Heart right ventricle (tissue), 16 donors: ENCODE measurements at regions not wholly inside any gene's neighbourhood (a gene's known extent, or its start where the extent isn't known, plus 50 kb on each side); places are given as distances from the start of the nearest gene placed in this dataset.

Experiments used
- ATAC-seq, 8 donors: fragments of 200-7000 bp; cut with Tn5 transposase; one replicate each; pipeline ENCODE4 v1.9.1; 2020; ENCODE audit warnings: mild to moderate bottlenecking in 8 of 8, moderate library complexity in 8 of 8, moderate number of reproducible peaks in 1 of 8
- DNase-seq, 2 donors: peaks; one replicate each; pipeline ENCODE4 v3.0.0-alpha.2; 2020
- H3K27ac ChIP-seq, 10 donors: fragments of 200-600 bp; sonication (generic) in 2 of 10; one replicate each; pipeline versions ENCODE4 v1.5.0 to v1.8.0; 2020 to 2022; ENCODE audit warnings: mild to moderate bottlenecking in 3 of 10
- H3K27me3 ChIP-seq, 7 donors: fragments of 200-600 bp; one replicate each; pipeline ENCODE4 v1.8.0; 2021 to 2022; ENCODE audit warnings: mild to moderate bottlenecking in 2 of 7
- H3K36me3 ChIP-seq, 9 donors: fragments of 200-600 bp; sonication (generic) in 1 of 9; one replicate each; pipeline versions ENCODE4 v1.5.0 to v1.8.0; 2020 to 2022; ENCODE audit warnings: mild to moderate bottlenecking in 2 of 9
- H3K4me1 ChIP-seq, 9 donors: fragments of 200-600 bp; sonication (generic) in 1 of 9; one replicate each; pipeline versions ENCODE4 v1.5.0 to v1.8.0; 2020 to 2022; ENCODE audit warnings: mild to moderate bottlenecking in 4 of 9
- H3K4me3 ChIP-seq, 10 donors: fragments of 200-600 bp; sonication (generic) in 2 of 10; one replicate each; pipeline versions ENCODE4 v1.5.0 to v1.8.0; 2020 to 2022; ENCODE audit warnings: mild to moderate bottlenecking in 7 of 10, moderate library complexity in 2 of 10
- H3K9me3 ChIP-seq, 11 donors: fragments of 200-600 bp in 10 of 11; sonication (generic) in 2 of 11; one replicate each; pipeline versions ENCODE4 v1.5.0 to v1.8.0; 2013 to 2022; ENCODE audit warnings: mild to moderate bottlenecking in 2 of 11, control low read depth in 1 of 11, moderate library complexity in 1 of 11
- WGBS, 2 donors: extraction: QIAGEN DNeasy Blood & Tissue Kit; methylation state at CpG; one replicate each; pipeline ENCODE4 v1.1.7; 2013; ENCODE audit warnings: inconsistent platforms in 1 of 2; 5-methylcytosine and 5-hydroxymethylcytosine counted together
- intact Hi-C, 10 donors: fragments of 100-400 bp; cut with DNase I; formaldehyde crosslinking; loops; one replicate each; pipeline versions ENCODE4 v1.11.1 to v1.14.2; 2022
- TF ChIP-seq, protein P1 (sequence below), 9 donors: fragments of 200-600 bp; sonication (generic) in 2 of 9; IDR thresholded peaks; one replicate each; pipeline versions ENCODE4 v1.5.0 to v1.8.0; 2021 to 2022; ENCODE audit warnings: antibody characterized with exemption in 9 of 9, mild to moderate bottlenecking in 5 of 9, moderate library complexity in 1 of 9
- donor health status: Arrhythmogenic right ventricular cardiomyopathy.
- donor health status: ischemic (EF 13 %, LVEDD 7.1; RV severe dilation, severe dysfunction).
- donor health status: healthy with polysubstance abuse.
- donor health status: DM: no; HTN: yes; CAD: no.
- donor health status: DM: no; HTN: no; CAD: no.
- donor health status: ischemic (EF 25% LVEDD 6.9; RV normal size, moderate dysfunction).
- donor health status: ischemic (EF 25% LVEDD 5.7; RV mildly dilated, moderate dysfunction).
- donor health status: healthy.
- donor health status: DM: yes; HTN: yes; CAD: no.
- donor health status: Ischemic cardiomyopathy.
- donor health status: ischemic (EF 35%, LVEDD 5.7; RV mildly dilated, moderate dysfunction).
- donor health status: nonischemic (EF 11% LVEDD 7.7; RV severe dilation, severe dysfunction).
- donor health status: DM: yes; HTN: yes; CAD: no.
- donor health status: PGD.
- donor health status: ischemic (EF 29% LVEDD 5.4; RV normal size, mild dysfunction).
- donor health status: nonischemic (EF 23%, LVEDD 6.1; RV moderate dilation, normal function).

DNA sequence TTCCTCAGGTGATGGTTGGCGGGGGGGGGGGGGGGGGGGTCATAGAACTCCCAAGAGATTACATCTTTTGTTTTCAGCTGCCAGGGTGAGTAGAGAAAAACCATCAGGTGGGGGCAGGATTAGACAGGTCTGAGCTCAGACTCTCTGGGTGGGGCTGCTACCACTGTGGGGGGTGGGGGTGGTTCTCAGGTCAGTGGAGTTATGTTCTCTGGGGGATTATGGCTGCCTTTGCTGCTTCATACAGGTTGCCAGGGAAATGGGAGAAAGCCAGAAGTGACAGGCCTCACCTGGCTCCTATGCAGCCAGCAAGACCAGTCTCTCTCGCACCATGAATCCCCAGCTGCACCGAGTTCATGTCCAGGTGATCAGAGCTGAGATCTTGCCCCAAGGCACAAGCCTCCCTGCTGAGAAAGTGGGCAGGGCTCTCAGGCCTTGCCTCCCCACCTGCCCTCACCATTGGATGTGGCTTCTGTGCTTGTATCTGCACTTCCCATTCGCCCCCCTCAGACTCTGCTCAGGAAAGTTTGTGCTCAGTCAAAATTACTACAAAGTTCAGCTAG lies 828.1 kb downstream of the MCTP2 start:
- Histone ChIP-seq H3K27ac (no peak overlapping the region), H3K4me3 (no peak overlapping the region), H3K36me3 (no peaks in the 10 kb centered on the region), H3K9me3 (peaks cover 0 to 58% (median 6%) of the 10 kb centered on the region in 11 donors), H3K27me3 (no peaks in the 10 kb centered on the region), H3K4me1 (no peaks in the 10 kb centered on the region)
- WGBS, 2 donors, result 80 to 97% methylated on average over 4 of the region's 4 CpGs
- TF ChIP-seq, protein P1, sequence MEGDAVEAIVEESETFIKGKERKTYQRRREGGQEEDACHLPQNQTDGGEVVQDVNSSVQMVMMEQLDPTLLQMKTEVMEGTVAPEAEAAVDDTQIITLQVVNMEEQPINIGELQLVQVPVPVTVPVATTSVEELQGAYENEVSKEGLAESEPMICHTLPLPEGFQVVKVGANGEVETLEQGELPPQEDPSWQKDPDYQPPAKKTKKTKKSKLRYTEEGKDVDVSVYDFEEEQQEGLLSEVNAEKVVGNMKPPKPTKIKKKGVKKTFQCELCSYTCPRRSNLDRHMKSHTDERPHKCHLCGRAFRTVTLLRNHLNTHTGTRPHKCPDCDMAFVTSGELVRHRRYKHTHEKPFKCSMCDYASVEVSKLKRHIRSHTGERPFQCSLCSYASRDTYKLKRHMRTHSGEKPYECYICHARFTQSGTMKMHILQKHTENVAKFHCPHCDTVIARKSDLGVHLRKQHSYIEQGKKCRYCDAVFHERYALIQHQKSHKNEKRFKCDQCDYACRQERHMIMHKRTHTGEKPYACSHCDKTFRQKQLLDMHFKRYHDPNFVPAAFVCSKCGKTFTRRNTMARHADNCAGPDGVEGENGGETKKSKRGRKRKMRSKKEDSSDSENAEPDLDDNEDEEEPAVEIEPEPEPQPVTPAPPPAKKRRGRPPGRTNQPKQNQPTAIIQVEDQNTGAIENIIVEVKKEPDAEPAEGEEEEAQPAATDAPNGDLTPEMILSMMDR (IDR thresholded peaks at IDR 0.05), result no peak
- ATAC-seq (no peak), DNase-seq (no peak)
- intact Hi-C loops, result no loop called here

DNA sequence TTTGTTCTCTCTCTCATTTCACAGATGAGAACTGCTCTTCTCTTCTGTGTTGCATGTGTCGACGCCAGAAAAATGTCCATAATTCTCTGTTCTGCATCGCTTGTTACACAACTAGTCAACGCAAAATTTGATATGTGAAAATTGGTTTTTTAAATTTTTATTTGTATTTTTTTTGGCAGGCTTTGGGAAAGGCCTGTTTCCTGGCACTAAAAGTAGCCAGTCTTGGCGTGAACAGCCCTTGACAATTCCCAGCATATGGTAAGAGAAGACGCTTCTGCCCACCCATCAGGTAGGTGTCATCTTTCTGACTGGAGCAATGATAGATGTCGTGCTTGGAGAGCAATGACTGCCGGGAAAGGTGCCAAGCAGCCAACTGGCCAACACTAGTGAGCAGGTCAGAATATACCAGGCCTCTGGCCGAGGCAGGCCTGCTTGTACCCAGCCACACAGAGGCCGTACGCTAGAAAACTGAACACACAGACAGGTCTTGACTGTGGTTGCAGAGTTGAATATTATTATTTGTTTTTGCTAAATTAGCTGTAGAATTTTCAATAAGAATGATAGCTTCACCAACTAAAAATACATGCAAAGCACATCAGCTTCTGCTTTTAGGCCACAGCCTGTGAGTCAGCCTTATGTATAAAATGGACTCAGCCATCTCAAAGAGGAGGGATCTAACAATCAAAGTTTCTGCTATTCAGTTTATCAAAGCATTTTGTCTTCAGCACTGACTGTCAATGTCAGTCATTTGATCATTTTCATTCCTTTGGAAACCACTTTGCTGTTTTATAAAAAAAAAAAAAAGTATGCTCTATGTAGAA lies 837.5 kb downstream of the MCTP2 start:
- DNase-seq, result no peak
- intact Hi-C loops, result no loop called here
- Histone ChIP-seq H3K4me3 (no peak overlapping the region), H3K27me3 (no peaks in the 10 kb centered on the region), H3K36me3 (no peaks in the 10 kb centered on the region), H3K4me1 (no peaks in the 10 kb centered on the region), H3K9me3 (peaks cover 0 to 15% (median 0%) of the 10 kb centered on the region in 11 donors), H3K27ac (no peak overlapping the region)
- 86 to 87% methylated on average over 11 of the region's 11 CpGs for WGBS, 2 donors
- TF ChIP-seq, protein P1 (IDR thresholded peaks at IDR 0.05), result no peak
- ATAC-seq, result no peak

DNA sequence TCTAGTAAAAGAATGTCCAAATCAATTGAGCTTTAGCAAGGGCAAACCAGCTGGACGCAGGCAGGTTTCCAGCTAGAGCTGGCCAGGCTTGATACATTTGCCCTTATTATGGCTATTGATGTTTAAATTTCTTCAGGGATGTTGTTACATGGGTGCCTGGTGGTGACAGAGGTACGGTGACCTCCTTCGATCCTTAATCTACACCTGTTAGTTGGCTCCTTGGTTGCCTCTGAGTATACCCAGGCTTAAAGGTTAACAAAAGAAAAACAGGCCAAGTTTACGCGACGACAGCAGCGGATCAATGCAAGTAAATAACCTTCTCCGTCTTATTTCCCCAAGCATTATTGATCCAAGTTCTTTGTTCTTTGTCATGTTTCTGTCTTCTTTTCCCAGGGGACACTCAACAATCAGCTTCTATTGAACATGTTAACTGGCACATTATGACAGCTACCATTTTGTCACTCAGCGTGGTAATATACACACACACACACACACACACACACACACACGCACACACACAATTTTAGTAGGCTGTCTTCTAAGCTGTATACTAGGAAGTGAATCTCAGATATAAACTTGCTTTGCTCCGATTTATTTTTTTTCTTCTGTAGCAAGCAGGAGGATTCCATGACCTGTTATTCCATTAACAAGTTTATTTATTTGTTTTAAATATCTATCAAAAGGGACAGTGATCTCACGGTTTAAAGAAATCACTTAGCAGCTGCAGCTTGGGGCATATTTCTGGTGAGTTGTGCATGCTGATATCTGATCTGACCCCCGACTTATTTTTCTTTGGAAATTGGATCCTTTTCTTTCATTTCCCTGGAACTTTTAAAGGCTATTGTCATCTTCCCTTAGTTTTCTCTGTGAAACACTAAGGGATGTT lies 844.7 kb downstream of the MCTP2 start:
- no peak for ATAC-seq
- no peak overlapping the region for H3K4me3 ChIP-seq
- H3K27me3 ChIP-seq, result no peaks in the 10 kb centered on the region
- no peaks in the 10 kb centered on the region for H3K9me3 ChIP-seq
- peaks cover 0 to 6% (median 0%) of the 10 kb centered on the region in 9 donors for H3K4me1 ChIP-seq
- H3K27ac ChIP-seq, result no peak overlapping the region
- H3K36me3 ChIP-seq, result no peaks in the 10 kb centered on the region
- WGBS, 2 donors, result 86 to 88% methylated on average over 13 of the region's 13 CpGs
- TF ChIP-seq, protein P1 (IDR thresholded peaks at IDR 0.05), result no peak
- intact Hi-C loops, result no loop called here
- DNase-seq, result no peak

DNA sequence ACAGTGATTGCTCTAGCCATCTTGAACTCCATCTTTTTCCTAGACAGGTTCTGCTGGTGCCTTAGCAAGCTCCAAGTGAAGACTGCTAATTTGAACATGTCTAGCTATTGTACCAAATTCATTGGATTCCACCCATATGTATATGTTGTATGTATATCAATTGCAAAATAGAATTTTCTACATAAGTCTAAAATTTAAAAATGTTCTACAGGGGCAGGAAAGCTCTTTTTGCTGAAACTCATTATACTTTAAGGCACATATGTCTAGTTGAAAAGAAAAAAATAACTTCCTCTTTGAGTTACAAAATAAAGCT lies 845.3 kb downstream of the MCTP2 start:
- intact Hi-C loops, result no loop called here
- Histone ChIP-seq H3K36me3 (no peaks in the 10 kb centered on the region), H3K27me3 (no peaks in the 10 kb centered on the region), H3K9me3 (no peaks in the 10 kb centered on the region), H3K4me1 (peaks cover 0 to 6% (median 0%) of the 10 kb centered on the region in 9 donors), H3K4me3 (no peak overlapping the region), H3K27ac (no peak overlapping the region)
- ATAC-seq (no peak), DNase-seq (no peak)
- TF ChIP-seq, protein P1 (IDR thresholded peaks at IDR 0.05), result no peak
